ENCODE measurements at regions not wholly inside any gene's neighbourhood (a gene's known extent, or its start where the extent isn't known, plus 50 kb on each side); places are given as distances from the start of the nearest gene placed in this dataset.
"Not testable (repeated sequence)": the region's sequence is repeated elsewhere in the genome, so short reads cannot be mapped to it uniquely, and the experiment has no call there.

DNA sequence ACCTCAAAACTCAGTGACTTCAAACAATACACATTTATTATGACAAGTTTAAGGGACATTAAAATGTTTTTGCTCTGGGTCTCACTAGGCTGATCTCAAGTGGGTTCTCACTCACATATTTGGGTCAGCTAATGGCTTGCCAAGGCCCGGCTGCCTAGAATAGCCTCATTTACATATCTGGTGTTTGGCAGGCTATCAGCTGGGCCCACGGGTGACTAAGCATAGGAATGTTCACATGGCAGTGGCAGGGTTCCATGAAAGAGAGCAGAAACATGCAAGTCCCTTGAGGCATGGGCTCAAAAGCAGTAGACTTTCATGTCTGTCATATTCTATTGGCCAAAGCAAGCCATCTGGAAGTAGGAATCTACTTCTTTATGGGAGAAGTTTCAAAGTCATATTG, 492.6 kb downstream of the KCNT2 start:
- peak; percentile 65 for DNase-seq (ENCODE audit: low read depth)
- TF ChIP-seq, protein P1, sequence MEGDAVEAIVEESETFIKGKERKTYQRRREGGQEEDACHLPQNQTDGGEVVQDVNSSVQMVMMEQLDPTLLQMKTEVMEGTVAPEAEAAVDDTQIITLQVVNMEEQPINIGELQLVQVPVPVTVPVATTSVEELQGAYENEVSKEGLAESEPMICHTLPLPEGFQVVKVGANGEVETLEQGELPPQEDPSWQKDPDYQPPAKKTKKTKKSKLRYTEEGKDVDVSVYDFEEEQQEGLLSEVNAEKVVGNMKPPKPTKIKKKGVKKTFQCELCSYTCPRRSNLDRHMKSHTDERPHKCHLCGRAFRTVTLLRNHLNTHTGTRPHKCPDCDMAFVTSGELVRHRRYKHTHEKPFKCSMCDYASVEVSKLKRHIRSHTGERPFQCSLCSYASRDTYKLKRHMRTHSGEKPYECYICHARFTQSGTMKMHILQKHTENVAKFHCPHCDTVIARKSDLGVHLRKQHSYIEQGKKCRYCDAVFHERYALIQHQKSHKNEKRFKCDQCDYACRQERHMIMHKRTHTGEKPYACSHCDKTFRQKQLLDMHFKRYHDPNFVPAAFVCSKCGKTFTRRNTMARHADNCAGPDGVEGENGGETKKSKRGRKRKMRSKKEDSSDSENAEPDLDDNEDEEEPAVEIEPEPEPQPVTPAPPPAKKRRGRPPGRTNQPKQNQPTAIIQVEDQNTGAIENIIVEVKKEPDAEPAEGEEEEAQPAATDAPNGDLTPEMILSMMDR (conservative IDR thresholded peaks at IDR 0.05; ENCODE audit: low read length), result no peak
- H3K4me3 ChIP-seq (ENCODE audit: low read length), result no peak overlapping the region

DNA sequence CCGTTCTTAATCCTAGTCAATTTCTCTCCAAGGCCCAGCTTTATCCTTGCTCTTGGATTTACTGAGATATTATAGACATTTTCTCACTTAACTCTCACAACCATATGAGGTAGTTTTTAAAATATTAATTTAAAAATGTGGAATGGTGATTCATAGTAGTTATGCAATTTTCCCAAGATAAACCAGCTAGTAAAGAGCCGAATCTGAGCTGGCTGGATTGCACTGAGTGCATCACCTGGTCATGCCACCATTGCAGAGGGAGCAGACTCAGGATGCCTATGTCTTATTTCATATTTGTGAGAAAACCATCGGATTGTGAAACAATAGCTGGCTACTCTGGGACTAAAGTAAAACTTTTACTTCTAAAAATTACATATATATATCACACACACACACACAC, 494.0 kb downstream of the KCNT2 start:
- DNase-seq (ENCODE audit: low read depth), result no peak
- TF ChIP-seq, protein P1 (conservative IDR thresholded peaks at IDR 0.05; ENCODE audit: low read length), result no peak
- no peak overlapping the region for H3K4me3 ChIP-seq (ENCODE audit: low read length)

DNA sequence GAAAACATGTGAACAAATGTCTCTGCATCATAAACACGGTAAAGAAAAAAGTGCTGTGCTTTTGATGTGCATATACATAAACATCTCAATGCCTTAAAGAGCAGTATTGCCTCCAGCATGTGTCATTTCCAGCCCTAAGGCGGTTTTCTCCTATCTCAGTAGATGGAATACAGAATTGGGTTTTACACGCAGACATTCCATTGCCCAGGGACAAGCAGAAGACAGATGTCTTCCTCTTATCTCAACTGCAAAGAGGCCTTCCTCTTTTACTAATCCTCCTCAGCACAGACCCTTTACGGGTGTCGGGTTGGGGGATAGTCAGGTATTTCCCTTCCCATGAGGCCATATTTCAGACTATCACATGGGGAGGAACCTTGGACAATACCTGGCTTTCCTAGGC, 499.2 kb downstream of the KCNT2 start:
- not testable (repeated sequence) for DNase-seq (ENCODE audit: low read depth); H3K4me3 ChIP-seq (ENCODE audit: low read length)

DNA sequence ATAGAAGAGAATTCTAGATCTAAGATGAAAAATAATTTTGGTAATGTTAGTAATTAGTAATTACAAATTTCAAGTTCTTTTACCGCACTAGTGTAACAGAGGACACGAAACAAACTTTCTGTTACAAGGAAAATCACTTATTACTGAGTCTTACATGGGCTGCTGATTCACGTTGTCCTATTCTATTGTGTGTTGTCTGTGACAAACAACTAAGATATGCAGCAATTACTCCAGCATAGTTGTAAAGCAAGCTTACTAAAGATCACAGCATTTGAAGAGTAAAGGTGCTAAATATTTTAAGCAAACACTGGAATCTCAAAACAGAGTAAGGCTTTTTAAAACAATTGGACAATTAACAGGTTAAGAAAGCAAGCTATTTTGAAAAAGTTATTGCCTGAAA, 502.3 kb downstream of the KCNT2 start:
- TF ChIP-seq, protein P1 (conservative IDR thresholded peaks at IDR 0.05; ENCODE audit: low read length), result no peak
- no peak for DNase-seq (ENCODE audit: low read depth)
- no peak overlapping the region for H3K4me3 ChIP-seq (ENCODE audit: low read length)

DNA sequence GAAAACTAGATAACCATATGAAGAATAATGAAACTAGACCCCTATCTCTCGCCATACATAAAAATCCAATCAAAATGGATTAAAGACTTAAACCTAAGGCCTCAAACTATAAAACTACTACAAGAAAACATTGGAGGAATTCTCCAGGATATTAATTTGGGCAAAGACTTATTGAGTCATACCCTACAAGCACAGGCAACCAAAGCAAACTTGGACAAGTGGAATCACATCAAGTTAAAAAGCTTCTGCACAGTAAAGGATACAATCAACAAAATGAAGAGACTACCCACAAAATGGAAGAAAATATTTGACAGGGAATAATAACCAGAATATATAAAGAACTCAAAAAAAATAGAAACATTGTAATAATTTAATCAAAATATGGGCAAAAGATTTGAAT, 505.4 kb downstream of the KCNT2 start:
- H3K4me3 ChIP-seq (ENCODE audit: low read length), result no peak overlapping the region
- no peak for DNase-seq (ENCODE audit: low read depth)
- TF ChIP-seq, protein P1 (conservative IDR thresholded peaks at IDR 0.05; ENCODE audit: low read length), result no peak

DNA sequence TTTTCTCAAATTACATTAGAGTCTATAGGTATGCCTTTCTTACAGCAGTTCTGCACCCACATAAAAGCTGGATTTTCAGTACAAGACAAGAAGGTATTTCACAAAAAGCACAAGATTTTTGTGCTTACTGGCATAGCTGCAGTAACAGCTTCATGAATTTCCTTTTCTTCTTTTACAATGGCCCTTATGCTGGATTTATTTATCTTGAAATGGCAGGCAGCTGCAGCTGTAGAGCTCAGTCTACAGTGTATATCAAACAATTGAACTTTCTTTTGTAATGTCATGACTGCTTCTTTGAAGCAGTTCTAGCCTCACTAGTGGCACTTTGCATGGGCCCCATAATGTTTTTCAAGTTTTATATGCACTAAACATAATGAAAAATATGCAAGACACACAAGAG, 510.2 kb downstream of the KCNT2 start:
- no peak for DNase-seq (ENCODE audit: low read depth)
- TF ChIP-seq, protein P1 (conservative IDR thresholded peaks at IDR 0.05; ENCODE audit: low read length), result no peak
- H3K4me3 ChIP-seq (ENCODE audit: low read length), result no peak overlapping the region

DNA sequence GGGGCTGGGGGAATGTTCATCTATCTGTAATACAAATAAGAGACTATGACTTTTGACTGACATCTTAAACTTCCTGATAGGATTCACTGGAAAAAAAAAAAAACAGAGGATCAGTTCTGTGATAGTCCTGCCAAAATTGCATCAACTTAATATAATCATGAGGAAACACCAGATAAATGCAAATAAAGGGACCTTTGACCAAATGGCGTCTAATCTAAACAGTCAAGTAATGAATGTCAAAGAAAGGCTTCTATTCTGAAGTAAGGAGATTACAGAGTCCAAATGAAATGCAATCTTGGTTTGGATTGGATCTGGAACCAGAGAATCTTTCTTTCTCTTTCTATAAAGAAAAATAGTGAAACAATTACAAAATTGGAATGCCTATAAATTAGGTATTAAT, 513.4 kb downstream of the KCNT2 start:
- DNase-seq (ENCODE audit: low read depth), result no peak
- TF ChIP-seq, protein P1 (conservative IDR thresholded peaks at IDR 0.05; ENCODE audit: low read length), result no peak
- H3K4me3 ChIP-seq (ENCODE audit: low read length), result no peak overlapping the region
